ENCODE measurements at regions not wholly inside any gene's neighbourhood (a gene's known extent, or its start where the extent isn't known, plus 50 kb on each side); places are given as distances from the start of the nearest gene placed in this dataset.

- TF ChIP-seq NRF1 (IDR thresholded peaks at IDR 0.05; ENCODE audit: low read depth, low read length): no peak
- no peak for TF ChIP-seq ATF2 (IDR thresholded peaks at IDR 0.05; ENCODE audit: low read length)
- no peak for TF ChIP-seq TBP (IDR thresholded peaks at IDR 0.05; ENCODE audit: low read depth, low read length)
- no peak for TF ChIP-seq BACH1 (IDR thresholded peaks at IDR 0.05; ENCODE audit: low read length)
- TF ChIP-seq KDM5A (IDR thresholded peaks at IDR 0.05; ENCODE audit: low read length): no peak
Measured at GRCh38 chr7:52771177-52771576, 264.3 kb upstream of the POM121L12 start (continued).

Data from H1 (cell line).